SK-N-SH treated with all-trans-retinoic acid at 6 μM for 48 hours (cell line): ENCODE measurements at regions not wholly inside any gene's neighbourhood (a gene's known extent, or its start where the extent isn't known, plus 50 kb on each side); places are given as distances from the start of the nearest gene placed in this dataset.

Experiments used
- ARNTL ChIP-seq: fragments of 450-650 bp; formaldehyde crosslinking; IDR thresholded peaks from 2 replicates; pipeline ENCODE4 v1.5.0; 2020; ENCODE audit warnings: low read depth, mild to moderate bottlenecking, moderate library complexity, borderline replicate concordance
- OSR1 ChIP-seq: fragments of 250-450 bp; sonication (Bioruptor Pico); IDR thresholded peaks from 2 replicates; pipeline ENCODE4 v1.8.0; 2022; ENCODE audit warnings: moderate library complexity, mild to moderate bottlenecking, inconsistent platforms
- PPARA ChIP-seq: fragments of 250-450 bp; sonication (Bioruptor Pico); IDR thresholded peaks from 2 replicates; pipeline ENCODE4 v1.5.0; 2020; ENCODE audit warnings: mild to moderate bottlenecking, borderline replicate concordance
- RARB ChIP-seq: fragments of 250-450 bp; sonication (Bioruptor Pico); IDR thresholded peaks from 2 replicates; pipeline ENCODE4 v1.8.0; 2021; ENCODE audit warnings: mild to moderate bottlenecking, moderate library complexity
- SNAI2 ChIP-seq: fragments of 250-450 bp; sonication (Bioruptor Pico); IDR thresholded peaks from 2 replicates; pipeline ENCODE4 v1.5.0; 2020; ENCODE audit warnings: mild to moderate bottlenecking, moderate library complexity
- TSHZ2 ChIP-seq: fragments of 250-450 bp; sonication (Bioruptor Pico); IDR thresholded peaks from 2 replicates; pipeline ENCODE4 v1.5.0; 2020; ENCODE audit warnings: mild to moderate bottlenecking, moderate library complexity
- ZC3H10 ChIP-seq: fragments of 250-450 bp; sonication (Bioruptor Pico); IDR thresholded peaks from 2 replicates; pipeline ENCODE4 v1.5.1; 2021; ENCODE audit warnings: mild to moderate bottlenecking, moderate library complexity
- ZFP30 ChIP-seq: fragments of 450-650 bp; formaldehyde crosslinking; IDR thresholded peaks from 2 replicates; pipeline ENCODE4 v1.5.0; 2022; ENCODE audit warnings: mild to moderate bottlenecking, moderate library complexity
- ZNF565 ChIP-seq: fragments of 450-650 bp; formaldehyde crosslinking; conservative IDR thresholded peaks from 2 replicates; pipeline ENCODE4 v1.5.0; 2020; ENCODE audit warnings: low read depth, mild to moderate bottlenecking, moderate library complexity
- ZNF70 ChIP-seq: fragments of 450-650 bp; formaldehyde crosslinking; IDR thresholded peaks from 2 replicates; pipeline ENCODE4 v1.5.0; 2020; ENCODE audit warnings: mild to moderate bottlenecking, moderate library complexity
- ZNF8 ChIP-seq: fragments of 450-650 bp; formaldehyde crosslinking; IDR thresholded peaks from 2 replicates; pipeline ENCODE4 v1.5.0; 2020; ENCODE audit warnings: mild to moderate bottlenecking, moderate library complexity
- TF ChIP-seq, protein P1 (sequence below): fragments of 250-450 bp; sonication (Bioruptor Pico); IDR thresholded peaks from 2 replicates; pipeline ENCODE4 v1.8.0; 2020; ENCODE audit warnings: mild to moderate bottlenecking, moderate library complexity, borderline replicate concordance
- TF ChIP-seq, protein P2 (sequence below): fragments of 250-450 bp; sonication (Bioruptor Pico); IDR thresholded peaks from 2 replicates; pipeline ENCODE4 v1.5.1; 2020; ENCODE audit warnings: low read depth, mild to moderate bottlenecking, moderate library complexity
- TF ChIP-seq, protein P3 (sequence below): fragments of 250-450 bp; sonication (Bioruptor Pico); IDR thresholded peaks from 2 replicates; pipeline ENCODE4 v1.5.1; 2021; ENCODE audit warnings: mild to moderate bottlenecking, moderate library complexity

DNA sequence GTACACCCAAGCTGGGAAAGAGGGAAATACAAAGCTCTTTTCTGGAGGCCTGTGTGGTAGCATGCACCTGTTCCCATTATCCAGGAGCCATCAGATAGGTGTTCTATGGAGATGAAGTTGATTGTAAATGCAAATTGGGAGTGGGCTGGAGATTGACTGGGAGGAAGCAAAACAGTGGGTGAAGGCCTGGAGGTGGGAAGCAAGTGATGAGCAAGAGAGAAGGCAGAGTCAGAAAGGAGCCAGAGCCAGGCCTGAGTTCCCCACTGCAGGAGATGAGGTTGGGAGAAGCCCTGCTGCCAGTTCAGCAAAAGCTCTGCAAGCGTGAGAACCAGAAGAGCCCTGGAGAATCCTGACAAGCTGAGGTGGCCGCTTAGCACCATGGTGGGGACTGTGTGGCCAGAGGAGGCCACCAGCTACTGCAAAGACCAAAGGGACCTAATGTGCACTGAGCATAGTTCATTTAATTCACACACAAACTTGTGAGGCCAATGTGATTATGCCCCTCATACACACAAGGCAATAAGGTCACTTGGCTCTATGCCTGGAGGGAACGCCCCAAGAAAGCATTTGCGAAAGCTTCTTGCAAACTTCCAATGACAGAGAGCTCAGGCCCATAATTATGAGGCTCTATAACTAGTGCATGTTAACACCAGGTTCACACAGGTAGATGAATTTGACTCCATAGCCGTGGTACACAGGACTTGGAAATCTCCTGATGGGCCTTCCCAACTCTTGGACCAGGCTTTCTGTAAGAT lies 73.0 kb upstream of the GRIK3 start:
- no peak for TF ChIP-seq ARNTL (CRISPR knock-in tag)
- TF ChIP-seq, protein P1, sequence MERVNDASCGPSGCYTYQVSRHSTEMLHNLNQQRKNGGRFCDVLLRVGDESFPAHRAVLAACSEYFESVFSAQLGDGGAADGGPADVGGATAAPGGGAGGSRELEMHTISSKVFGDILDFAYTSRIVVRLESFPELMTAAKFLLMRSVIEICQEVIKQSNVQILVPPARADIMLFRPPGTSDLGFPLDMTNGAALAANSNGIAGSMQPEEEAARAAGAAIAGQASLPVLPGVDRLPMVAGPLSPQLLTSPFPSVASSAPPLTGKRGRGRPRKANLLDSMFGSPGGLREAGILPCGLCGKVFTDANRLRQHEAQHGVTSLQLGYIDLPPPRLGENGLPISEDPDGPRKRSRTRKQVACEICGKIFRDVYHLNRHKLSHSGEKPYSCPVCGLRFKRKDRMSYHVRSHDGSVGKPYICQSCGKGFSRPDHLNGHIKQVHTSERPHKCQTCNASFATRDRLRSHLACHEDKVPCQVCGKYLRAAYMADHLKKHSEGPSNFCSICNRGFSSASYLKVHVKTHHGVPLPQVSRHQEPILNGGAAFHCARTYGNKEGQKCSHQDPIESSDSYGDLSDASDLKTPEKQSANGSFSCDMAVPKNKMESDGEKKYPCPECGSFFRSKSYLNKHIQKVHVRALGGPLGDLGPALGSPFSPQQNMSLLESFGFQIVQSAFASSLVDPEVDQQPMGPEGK (CRISPR knock-in tag): no peak
- TF ChIP-seq, protein P2, sequence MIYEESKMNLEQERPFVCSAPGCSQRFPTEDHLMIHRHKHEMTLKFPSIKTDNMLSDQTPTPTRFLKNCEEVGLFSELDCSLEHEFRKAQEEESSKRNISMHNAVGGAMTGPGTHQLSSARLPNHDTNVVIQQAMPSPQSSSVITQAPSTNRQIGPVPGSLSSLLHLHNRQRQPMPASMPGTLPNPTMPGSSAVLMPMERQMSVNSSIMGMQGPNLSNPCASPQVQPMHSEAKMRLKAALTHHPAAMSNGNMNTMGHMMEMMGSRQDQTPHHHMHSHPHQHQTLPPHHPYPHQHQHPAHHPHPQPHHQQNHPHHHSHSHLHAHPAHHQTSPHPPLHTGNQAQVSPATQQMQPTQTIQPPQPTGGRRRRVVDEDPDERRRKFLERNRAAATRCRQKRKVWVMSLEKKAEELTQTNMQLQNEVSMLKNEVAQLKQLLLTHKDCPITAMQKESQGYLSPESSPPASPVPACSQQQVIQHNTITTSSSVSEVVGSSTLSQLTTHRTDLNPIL (CRISPR knock-in tag): no peak
- TF ChIP-seq, protein P3, sequence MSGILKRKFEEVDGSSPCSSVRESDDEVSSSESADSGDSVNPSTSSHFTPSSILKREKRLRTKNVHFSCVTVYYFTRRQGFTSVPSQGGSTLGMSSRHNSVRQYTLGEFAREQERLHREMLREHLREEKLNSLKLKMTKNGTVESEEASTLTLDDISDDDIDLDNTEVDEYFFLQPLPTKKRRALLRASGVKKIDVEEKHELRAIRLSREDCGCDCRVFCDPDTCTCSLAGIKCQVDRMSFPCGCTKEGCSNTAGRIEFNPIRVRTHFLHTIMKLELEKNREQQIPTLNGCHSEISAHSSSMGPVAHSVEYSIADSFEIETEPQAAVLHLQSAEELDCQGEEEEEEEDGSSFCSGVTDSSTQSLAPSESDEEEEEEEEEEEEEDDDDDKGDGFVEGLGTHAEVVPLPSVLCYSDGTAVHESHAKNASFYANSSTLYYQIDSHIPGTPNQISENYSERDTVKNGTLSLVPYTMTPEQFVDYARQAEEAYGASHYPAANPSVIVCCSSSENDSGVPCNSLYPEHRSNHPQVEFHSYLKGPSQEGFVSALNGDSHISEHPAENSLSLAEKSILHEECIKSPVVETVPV (CRISPR knock-in tag): no peak
- TF ChIP-seq ZNF565 (CRISPR knock-in tag): no peak
- no peak for TF ChIP-seq ZNF8 (CRISPR knock-in tag)
- no peak for TF ChIP-seq OSR1 (CRISPR knock-in tag)
- TF ChIP-seq ZC3H10 (CRISPR knock-in tag): no peak
- no peak for TF ChIP-seq ZFP30
- no peak for TF ChIP-seq TSHZ2 (CRISPR knock-in tag)
- no peak for TF ChIP-seq SNAI2 (CRISPR knock-in tag)
- no peak for TF ChIP-seq PPARA (CRISPR knock-in tag)
- no peak for TF ChIP-seq RARB (CRISPR knock-in tag)
- no peak for TF ChIP-seq ZNF70 (CRISPR knock-in tag)
